ENCODE measurements at regions not wholly inside any gene's neighbourhood (a gene's known extent, or its start where the extent isn't known, plus 50 kb on each side); places are given as distances from the start of the nearest gene placed in this dataset.

GRCh38 chr2:4965556-4966320, 726.4 kb upstream of the SOX11 start:
- no peaks in the 10 kb centered on the region for H3K79me2 ChIP-seq (ENCODE audit: low read depth)
- intact Hi-C loops (cut with micrococcal nuclease; ENCODE audit: unreplicated experiment), result no loop called here
- no peak overlapping the region for H3K4me3 ChIP-seq
- no peaks in the 10 kb centered on the region for H3K4me1 ChIP-seq (replicated peaks; ENCODE audit: insufficient read depth)
- peaks cover 10% of the 10 kb centered on the region; the same call in 1 of the 2 replicates for H3K27me3 ChIP-seq (ENCODE audit: insufficient read depth, low read depth)
- H2AFZ ChIP-seq, result no peak overlapping the region
- ChIA-PET CTCF (no interaction called here), POLR2A (ENCODE audit: unreplicated experiment) (no interaction called here)
- H3K9me3 ChIP-seq (ENCODE audit: insufficient read depth, low read depth), result no peaks in the 10 kb centered on the region
- no peaks in the 10 kb centered on the region; the same call in 1 of the 2 replicates for H3K9me2 ChIP-seq (ENCODE audit: insufficient read depth)
- H3K4me2 ChIP-seq, result no peak overlapping the region
- H3K36me3 ChIP-seq (ENCODE audit: low read depth), result no peaks in the 10 kb centered on the region
- H3K27ac ChIP-seq, result no peak overlapping the region
- DNase-seq, result no peak
- TF ChIP-seq EZH2 (IDR thresholded peaks at IDR 0.05; ENCODE audit: low read depth), result no peak
- no peak for TF ChIP-seq CTCF (conservative IDR thresholded peaks at IDR 0.05)
- BruUV-seq (replicated peaks), result no TSS peak
- no peaks in the 10 kb centered on the region for H4K20me1 ChIP-seq (ENCODE audit: insufficient read depth)
- H3F3A ChIP-seq (ENCODE audit: insufficient read depth, low read depth), result no peaks in the 10 kb centered on the region

- Histone ChIP-seq H3K4me1 (replicated peaks; ENCODE audit: insufficient read depth) (no peaks in the 10 kb centered on the region), H3K9me3 (ENCODE audit: insufficient read depth, low read depth) (no peaks in the 10 kb centered on the region), H4K20me1 (ENCODE audit: insufficient read depth) (no peaks in the 10 kb centered on the region), H3K79me2 (ENCODE audit: low read depth) (no peaks in the 10 kb centered on the region), H3K27me3 (ENCODE audit: insufficient read depth, low read depth) (peaks cover 10% of the 10 kb centered on the region; the same call in 1 of the 2 replicates), H2AFZ (no peak overlapping the region), H3K36me3 (ENCODE audit: low read depth) (no peaks in the 10 kb centered on the region), H3F3A (ENCODE audit: insufficient read depth, low read depth) (no peaks in the 10 kb centered on the region), H3K27ac (no peak overlapping the region), H3K9me2 (ENCODE audit: insufficient read depth) (no peaks in the 10 kb centered on the region; the same call in 1 of the 2 replicates), H3K4me3 (no peak overlapping the region), H3K4me2 (no peak overlapping the region)
- intact Hi-C loops (cut with micrococcal nuclease; ENCODE audit: unreplicated experiment), result no loop called here
- TF ChIP-seq CTCF (conservative IDR thresholded peaks at IDR 0.05) (no peak), EZH2 (IDR thresholded peaks at IDR 0.05; ENCODE audit: low read depth) (no peak)
- BruUV-seq (replicated peaks), result no TSS peak
- ChIA-PET CTCF (no interaction called here), POLR2A (ENCODE audit: unreplicated experiment) (no interaction called here)
- DNase-seq, result no peak
Measured at GRCh38 chr2:4967206-4967605, 725.0 kb upstream of the SOX11 start.

- H3K27ac ChIP-seq, result no peak overlapping the region
- H3F3A ChIP-seq (ENCODE audit: insufficient read depth, low read depth), result peaks cover 3% of the 10 kb centered on the region; the same call in 1 of the 2 replicates
- no peak overlapping the region for H2AFZ ChIP-seq
- H3K79me2 ChIP-seq (ENCODE audit: low read depth), result no peaks in the 10 kb centered on the region
- H3K9me2 ChIP-seq (ENCODE audit: insufficient read depth), result no peaks in the 10 kb centered on the region
- TF ChIP-seq CTCF (conservative IDR thresholded peaks at IDR 0.05) (no peak), EZH2 (IDR thresholded peaks at IDR 0.05; ENCODE audit: low read depth) (no peak)
- no peak for DNase-seq
- no peak overlapping the region for H3K4me2 ChIP-seq
- peaks cover 22% of the 10 kb centered on the region for H3K27me3 ChIP-seq (ENCODE audit: insufficient read depth, low read depth)
- H3K4me1 ChIP-seq (replicated peaks; ENCODE audit: insufficient read depth), result no peaks in the 10 kb centered on the region
- H3K4me3 ChIP-seq, result no peak overlapping the region
- POLR2A ChIA-PET (ENCODE audit: unreplicated experiment), result no interaction called here
- H4K20me1 ChIP-seq (ENCODE audit: insufficient read depth), result no peaks in the 10 kb centered on the region
- intact Hi-C loops (cut with micrococcal nuclease; ENCODE audit: unreplicated experiment), result no loop called here
- H3K9me3 ChIP-seq (ENCODE audit: insufficient read depth, low read depth), result 0 out of 2 replicates have a peak, but pooled peaks cover 6% of the 10 kb centered on the region
- BruUV-seq (replicated peaks), result no TSS peak
- no peaks in the 10 kb centered on the region for H3K36me3 ChIP-seq (ENCODE audit: low read depth)
- CTCF ChIA-PET, result no interaction called here
Measured at GRCh38 chr2:4972472-4972871, 719.7 kb upstream of the SOX11 start.
